ENCODE measurements at regions not wholly inside any gene's neighbourhood (a gene's known extent, or its start where the extent isn't known, plus 50 kb on each side); places are given as distances from the start of the nearest gene placed in this dataset.

GRCh38 chr1:69157046-69157756, 410.5 kb upstream of the LRRC7 start:
- FAIRE-seq: no peak

GRCh38 chr1:69163241-69163640, 404.5 kb upstream of the LRRC7 start:
- Histone ChIP-seq H3K36me3 (no peaks in the 10 kb centered on the region), H3K9me3 (no peaks in the 10 kb centered on the region), H3K4me3 (no peak overlapping the region), H3K27me3 (no peaks in the 10 kb centered on the region), H3K27ac (no peak overlapping the region), H3K4me1 (no peaks in the 10 kb centered on the region)
- ATAC-seq: no peak
- intact Hi-C loops (cut with DNase I): no loop called here
- TF ChIP-seq, protein P1, sequence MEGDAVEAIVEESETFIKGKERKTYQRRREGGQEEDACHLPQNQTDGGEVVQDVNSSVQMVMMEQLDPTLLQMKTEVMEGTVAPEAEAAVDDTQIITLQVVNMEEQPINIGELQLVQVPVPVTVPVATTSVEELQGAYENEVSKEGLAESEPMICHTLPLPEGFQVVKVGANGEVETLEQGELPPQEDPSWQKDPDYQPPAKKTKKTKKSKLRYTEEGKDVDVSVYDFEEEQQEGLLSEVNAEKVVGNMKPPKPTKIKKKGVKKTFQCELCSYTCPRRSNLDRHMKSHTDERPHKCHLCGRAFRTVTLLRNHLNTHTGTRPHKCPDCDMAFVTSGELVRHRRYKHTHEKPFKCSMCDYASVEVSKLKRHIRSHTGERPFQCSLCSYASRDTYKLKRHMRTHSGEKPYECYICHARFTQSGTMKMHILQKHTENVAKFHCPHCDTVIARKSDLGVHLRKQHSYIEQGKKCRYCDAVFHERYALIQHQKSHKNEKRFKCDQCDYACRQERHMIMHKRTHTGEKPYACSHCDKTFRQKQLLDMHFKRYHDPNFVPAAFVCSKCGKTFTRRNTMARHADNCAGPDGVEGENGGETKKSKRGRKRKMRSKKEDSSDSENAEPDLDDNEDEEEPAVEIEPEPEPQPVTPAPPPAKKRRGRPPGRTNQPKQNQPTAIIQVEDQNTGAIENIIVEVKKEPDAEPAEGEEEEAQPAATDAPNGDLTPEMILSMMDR (IDR thresholded peaks at IDR 0.05): no peak
- DNase-seq: no peak
- WGBS, 2 donors: 93 to 95% methylated on average over 2 of the region's 2 CpGs
- FAIRE-seq: no peak

More at GRCh38 chr1:69157046-69157756, 410.5 kb upstream of the LRRC7 start:
- Histone ChIP-seq H3K36me3 (no peaks in the 10 kb centered on the region), H3K9me3 (no peaks in the 10 kb centered on the region), H3K27me3 (no peaks in the 10 kb centered on the region), H3K4me1 (no peaks in the 10 kb centered on the region), H3K27ac (no peak overlapping the region), H3K4me3 (no peak overlapping the region)
- ATAC-seq (no peak), DNase-seq (no peak)
- TF ChIP-seq, protein P1 (IDR thresholded peaks at IDR 0.05): no peak
- WGBS, 2 donors: 80% methylated on average over 2 of the region's 2 CpGs
- intact Hi-C loops (cut with DNase I): no loop called here

DNA sequence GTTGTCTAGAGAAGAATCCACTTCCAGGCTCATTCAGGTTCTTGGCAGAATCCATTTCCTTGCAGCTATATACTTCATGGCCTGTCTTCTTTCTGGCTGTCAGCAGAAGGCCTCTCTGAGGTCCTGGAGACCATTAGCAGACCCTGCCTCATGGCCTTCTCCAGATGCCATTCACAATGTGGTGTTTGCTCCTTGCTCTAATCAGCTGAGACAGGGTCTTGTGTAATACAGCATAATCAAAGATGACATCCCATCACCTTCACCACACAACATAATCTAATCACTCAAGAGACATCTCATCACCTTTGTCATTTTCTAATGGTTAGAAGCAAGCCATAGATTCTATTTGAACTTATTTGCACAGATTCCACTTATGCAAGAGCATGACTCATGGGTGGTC, 403.9 kb upstream of the LRRC7 start:
- Histone ChIP-seq H3K4me1 (no peaks in the 10 kb centered on the region), H3K4me3 (no peak overlapping the region), H3K9me3 (no peaks in the 10 kb centered on the region), H3K27me3 (no peaks in the 10 kb centered on the region), H3K27ac (no peak overlapping the region), H3K36me3 (no peaks in the 10 kb centered on the region)
- DNase-seq (no peak), FAIRE-seq (no peak), ATAC-seq (no peak)
- intact Hi-C loops (cut with DNase I): no loop called here
- TF ChIP-seq, protein P1 (IDR thresholded peaks at IDR 0.05): no peak

DNA sequence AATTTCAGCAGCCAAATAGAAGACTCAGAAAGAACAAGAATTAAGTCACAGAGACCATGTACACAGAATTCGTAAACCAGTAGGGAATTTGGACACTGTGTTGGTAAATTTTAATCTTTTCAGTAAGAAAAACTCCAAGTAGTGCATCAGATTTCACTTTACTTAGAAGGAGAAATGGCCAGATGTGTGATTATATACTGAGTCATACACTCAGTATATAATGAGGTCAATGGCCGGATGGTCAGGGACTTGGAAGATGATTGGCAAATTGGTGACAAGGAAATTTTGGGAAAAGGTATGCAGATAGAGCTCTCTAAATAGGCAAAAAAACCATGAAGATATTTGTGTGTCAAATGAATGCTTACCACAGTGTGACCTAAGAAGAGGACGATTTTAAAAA, 399.8 kb upstream of the LRRC7 start:
- intact Hi-C loops (cut with DNase I): no loop called here
- TF ChIP-seq, protein P1 (IDR thresholded peaks at IDR 0.05): no peak
- Histone ChIP-seq H3K27ac (no peak overlapping the region), H3K9me3 (no peaks in the 10 kb centered on the region), H3K36me3 (no peaks in the 10 kb centered on the region), H3K4me3 (no peak overlapping the region), H3K4me1 (no peaks in the 10 kb centered on the region), H3K27me3 (no peaks in the 10 kb centered on the region)
- ATAC-seq (no peak), DNase-seq (no peak), FAIRE-seq (no peak)
- 68 to 71% methylated on average over 3 of the region's 3 CpGs for WGBS, 2 donors

GRCh38 chr1:69171248-69171647, 396.5 kb upstream of the LRRC7 start:
- TF ChIP-seq, protein P1 (IDR thresholded peaks at IDR 0.05): no peak
- no peak for FAIRE-seq

More at GRCh38 chr1:69171248-69171647, 396.5 kb upstream of the LRRC7 start:
- intact Hi-C loops (cut with DNase I): no loop called here
- no peaks in the 10 kb centered on the region for H3K4me1 ChIP-seq
- no peaks in the 10 kb centered on the region for H3K36me3 ChIP-seq
- H3K27ac ChIP-seq: no peak overlapping the region
- H3K9me3 ChIP-seq: no peaks in the 10 kb centered on the region
- H3K27me3 ChIP-seq: no peaks in the 10 kb centered on the region
- no peak overlapping the region for H3K4me3 ChIP-seq
- DNase-seq (no peak), ATAC-seq (no peak)

Measured in pancreas (tissue), 10 donors.